ENCODE measurements at regions not wholly inside any gene's neighbourhood (a gene's known extent, or its start where the extent isn't known, plus 50 kb on each side); places are given as distances from the start of the nearest gene placed in this dataset.

DNA sequence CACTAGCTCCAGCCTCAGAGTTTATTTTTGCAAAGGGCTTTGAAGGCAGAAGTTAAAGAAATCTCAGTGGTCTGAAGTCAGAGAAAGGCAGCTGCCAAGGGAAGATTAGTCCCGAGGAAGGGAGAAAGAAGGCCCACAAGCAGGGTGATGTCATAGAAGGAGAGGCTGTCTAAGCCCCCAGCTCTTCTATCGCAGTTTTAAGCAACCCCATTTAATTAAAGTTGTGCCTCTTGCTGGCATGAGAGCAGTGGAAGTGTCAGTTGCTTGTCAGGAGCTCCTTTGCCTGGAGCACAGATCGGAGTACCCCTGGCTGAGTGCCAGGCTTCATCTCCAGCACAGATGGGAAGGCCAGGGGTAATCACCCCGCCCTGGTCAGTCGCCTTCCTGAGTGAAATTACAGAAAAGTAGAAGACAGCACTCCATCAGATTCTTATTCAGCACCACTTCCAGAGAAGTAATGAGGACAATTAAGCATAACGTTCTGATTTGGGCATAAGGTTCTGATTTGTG lies 530.7 kb downstream of the EPHB1 start:
- TF ChIP-seq ZNF274 (IDR thresholded peaks at IDR 0.05; ENCODE audit: low read depth, low read length) = no peak
- no peak for TF ChIP-seq SUZ12 (IDR thresholded peaks at IDR 0.05; ENCODE audit: extremely low read depth, insufficient read depth, insufficient read length)
- no peak for TF ChIP-seq YY1 (IDR thresholded peaks at IDR 0.05; ENCODE audit: insufficient read depth, insufficient read length)

All from NT2/D1 (cell line).